H1 (cell line): ENCODE measurements at regions not wholly inside any gene's neighbourhood (a gene's known extent, or its start where the extent isn't known, plus 50 kb on each side); places are given as distances from the start of the nearest gene placed in this dataset.

Experiments
- CHD2 ChIP-seq: IDR thresholded peaks from 2 replicates; pipeline ENCODE4 v1.6.1; 2012; ENCODE audit warnings: low read length, improper control_type of control experiment
- TAF7 ChIP-seq: optimal IDR thresholded peaks from 2 replicates; pipeline ENCODE3; 2011; ENCODE audit warnings: low read depth, mild to moderate bottlenecking, inconsistent platforms, low read length, moderate library complexity, borderline replicate concordance
- TF ChIP-seq, protein P1 (sequence below): IDR thresholded peaks from 2 replicates; pipeline ENCODE4 v1.6.1; 2012; ENCODE audit warnings: inconsistent platforms

GRCh38 chr5:165260426-165260825 is 1755.0 kb downstream of the MAT2B start (continued):
- TF ChIP-seq TAF7, result no peak
- TF ChIP-seq, protein P1, sequence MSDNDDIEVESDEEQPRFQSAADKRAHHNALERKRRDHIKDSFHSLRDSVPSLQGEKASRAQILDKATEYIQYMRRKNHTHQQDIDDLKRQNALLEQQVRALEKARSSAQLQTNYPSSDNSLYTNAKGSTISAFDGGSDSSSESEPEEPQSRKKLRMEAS, result no peak
- TF ChIP-seq CHD2, result no peak
